GM12878 (cell line): ENCODE measurements at regions not wholly inside any gene's neighbourhood (a gene's known extent, or its start where the extent isn't known, plus 50 kb on each side); places are given as distances from the start of the nearest gene placed in this dataset.

Experiments
- ATAC-seq: fragments of 200-7000 bp; cut with Tn5 transposase; 3 replicates; pipeline ENCODE4 v1.9.1; 2020; ENCODE audit warnings: mild to moderate bottlenecking, moderate library complexity
- BruUV-seq: library from RNA; stranded (reverse); fragments of 400-500 nt; replicated peaks from 2 replicates; lab custom pipeline; 2021; lab: Mats Ljungman, UMichigan
- CTCF ChIA-PET: fragments of 300-600 bp; sonication (Branson Sonifier 250); formaldehyde crosslinking; extraction: SDS; loops from one replicate; lab custom pipeline; 2021; ENCODE audit warnings: inconsistent platforms; lab: Yijun Ruan, JAX
- POLR2A ChIA-PET: fragments of 350-600 bp; formaldehyde crosslinking; extraction: SDS; loops from one replicate; lab custom pipeline; 2021; ENCODE audit warnings: inconsistent platforms; lab: Charles Lee
- RAD21 ChIA-PET: fragments of 300-600 bp; sonication (Branson Sonifier 250); formaldehyde crosslinking; loops from one replicate; lab custom pipeline; 2023; ENCODE audit warnings: antibody characterized with exemption; ENCODE audit not compliant: unreplicated experiment; lab: Charles Lee
- SMC1A ChIA-PET: fragments of 300-600 bp; sonication (Branson Sonifier 250); formaldehyde crosslinking; loops from one replicate; lab custom pipeline; 2023; ENCODE audit not compliant: unreplicated experiment, uncharacterized antibody; lab: Charles Lee
- DNase-seq: peaks from one replicate; pipeline ENCODE4 v3.0.0-alpha.2; 2011; ENCODE audit warnings: low read depth, low spot score
- FAIRE-seq: peaks from 3 replicates; lab custom pipeline; 2011; peaks lifted over from hg19 to GRCh38; lab: Jason Lieb, UNC
- H2AFZ ChIP-seq: 2 replicates; pipeline ENCODE4 v1.6.0; 2011; ENCODE audit warnings: low read depth, low read length, control low read depth; ENCODE audit not compliant: control insufficient read depth
- H3K27ac ChIP-seq: 2 replicates; pipeline ENCODE4 v1.5.1; 2011; ENCODE audit warnings: control low read depth; ENCODE audit not compliant: control insufficient read depth, insufficient read depth
- H3K27me3 ChIP-seq, 2 experiments: replicated peaks in 1 of 2; 2 replicates each; pipeline versions ENCODE4 v1.6.0 to v1.6.1; 2011; ENCODE audit warnings: low read length in 1 of 2; ENCODE audit not compliant: control insufficient read depth in 2 of 2, insufficient read depth in 2 of 2
- H3K36me3 ChIP-seq, 2 experiments: 2 replicates each; pipeline ENCODE4 v1.5.1; 2011; ENCODE audit warnings: low read length in 1 of 2; ENCODE audit not compliant: control insufficient read depth in 2 of 2, insufficient read depth in 2 of 2
- H3K4me1 ChIP-seq: 2 replicates; pipeline ENCODE4 v1.6.1; 2011; ENCODE audit warnings: mild to moderate bottlenecking, low read length, moderate library complexity, mixed read lengths; ENCODE audit not compliant: control insufficient read depth, insufficient read depth
- H3K4me2 ChIP-seq: 2 replicates; pipeline ENCODE4 v1.6.0; 2011; ENCODE audit warnings: control low read depth; ENCODE audit not compliant: control insufficient read depth, insufficient read depth
- H3K4me3 ChIP-seq: fragments of 200-600 bp; sonication (generic); 2 replicates; pipeline ENCODE4 v1.5.1; 2016
- H3K79me2 ChIP-seq: 2 replicates; pipeline ENCODE4 v1.6.0; 2011; ENCODE audit warnings: low read length; ENCODE audit not compliant: control insufficient read depth, insufficient read depth
- H3K9ac ChIP-seq: 2 replicates; pipeline ENCODE4 v1.8.0; 2011; ENCODE audit warnings: low read length, control low read depth, mixed read lengths; ENCODE audit not compliant: control insufficient read depth, insufficient read depth
- H3K9me3 ChIP-seq: replicated peaks from 3 replicates; pipeline ENCODE4 v1.5.1; 2011; ENCODE audit warnings: mild to moderate bottlenecking, low read length; ENCODE audit not compliant: control insufficient read depth, insufficient read depth
- H4K20me1 ChIP-seq: 2 replicates; pipeline ENCODE4 v1.6.0; 2011; ENCODE audit not compliant: control insufficient read depth, insufficient read depth
- CEBPB ChIP-seq, 2 experiments: fragments of 150-350 bp in 1 of 2; IDR thresholded peaks; 2 replicates each; pipeline ENCODE4 v1.6.1; 2012 to 2014; ENCODE audit warnings: low read depth in 2 of 2, low read length in 2 of 2, borderline replicate concordance in 1 of 2, inconsistent platforms in 1 of 2
- EP300 ChIP-seq, 2 experiments: fragments of 150-350 bp in 1 of 2; IDR thresholded peaks; 2 replicates each; pipeline ENCODE4 v1.6.1; 2011 to 2012; ENCODE audit warnings: low read depth in 2 of 2, low read length in 2 of 2, borderline replicate concordance in 1 of 2, improper control_type of control experiment in 1 of 2, inconsistent platforms in 1 of 2; ENCODE audit not compliant: control insufficient read depth in 1 of 2
- ETV6 ChIP-seq, 2 experiments: fragments of 450-650 bp in 1 of 2; IDR thresholded peaks in 1 of 2; conservative IDR thresholded peaks in 1 of 2; 2 replicates each; pipeline ENCODE4 v1.6.1; 2014; ENCODE audit warnings: antibody characterized with exemption in 1 of 2, borderline replicate concordance in 1 of 2, low read depth in 1 of 2, mild to moderate bottlenecking in 1 of 2, moderate library complexity in 1 of 2
- FOXK2 ChIP-seq: fragments of 450-650 bp; IDR thresholded peaks from 2 replicates; pipeline ENCODE4 v1.6.1; 2017; ENCODE audit warnings: mild to moderate bottlenecking, moderate library complexity
- HCFC1 ChIP-seq: fragments of 150-350 bp; IDR thresholded peaks from 2 replicates; pipeline ENCODE4 v1.6.1; 2014; ENCODE audit warnings: low read length
- NR2F1 ChIP-seq: fragments of 450-650 bp; conservative IDR thresholded peaks from 2 replicates; pipeline ENCODE4 v1.6.1; 2017; ENCODE audit warnings: mild to moderate bottlenecking
- RBBP5 ChIP-seq: fragments of 200-600 bp; sonication (generic); conservative IDR thresholded peaks from 2 replicates; pipeline ENCODE4 v1.6.1; 2016
- SIN3A ChIP-seq: IDR thresholded peaks from 2 replicates; pipeline ENCODE4 v1.6.1; 2012; ENCODE audit warnings: low read depth, low read length, improper control_type of control experiment
- SREBF1 ChIP-seq: IDR thresholded peaks from 2 replicates; pipeline ENCODE4 v1.6.1; 2012; ENCODE audit warnings: mild to moderate bottlenecking, low read length
- SRF ChIP-seq, 2 experiments: IDR thresholded peaks; 2 replicates each; pipeline ENCODE4 v1.6.1; 2011; ENCODE audit warnings: low read depth in 2 of 2, low read length in 2 of 2, mild to moderate bottlenecking in 1 of 2, moderate library complexity in 1 of 2
- SUPT20H ChIP-seq: IDR thresholded peaks from 2 replicates; pipeline ENCODE4 v1.6.1; 2011; ENCODE audit warnings: low read depth, mild to moderate bottlenecking, low read length, moderate library complexity, borderline replicate concordance; ENCODE audit not compliant: control insufficient read depth
- WRNIP1 ChIP-seq: IDR thresholded peaks from 2 replicates; pipeline ENCODE4 v1.6.1; 2011; ENCODE audit warnings: low read depth, low read length, improper control_type of control experiment, borderline replicate concordance
- ZNF217 ChIP-seq: fragments of 450-650 bp; IDR thresholded peaks from 2 replicates; pipeline ENCODE4 v1.6.1; 2017; ENCODE audit warnings: antibody characterized with exemption, mild to moderate bottlenecking
- ZNF24 ChIP-seq: fragments of 450-650 bp; IDR thresholded peaks from 2 replicates; pipeline ENCODE4 v1.6.1; 2017; ENCODE audit warnings: antibody characterized with exemption, mild to moderate bottlenecking
- WGBS: methylation state at CpG from one replicate; pipeline ENCODE4 v1.1.6; 2016; ENCODE audit warnings: low lambda C conversion rate; ENCODE audit not compliant: insufficient replicate concordance, insufficient coverage; ENCODE audit errors: missing lambda C conversion rate; 5-methylcytosine and 5-hydroxymethylcytosine counted together
- in situ Hi-C: fragments of 300-500 bp; cut with MboI; formaldehyde crosslinking; loops from 9 replicates; pipeline ENCODE4 v1.14.3; 2018; ENCODE audit warnings: mixed read lengths
- intact Hi-C: fragments of 100-400 bp; cut with micrococcal nuclease; formaldehyde crosslinking; loops from one replicate; pipeline ENCODE4 v1.14.2; 2022; ENCODE audit not compliant: unreplicated experiment
- TF ChIP-seq, protein P1 (sequence below): IDR thresholded peaks from 2 replicates; pipeline ENCODE4 v1.6.1; 2012; ENCODE audit warnings: low read length, inconsistent platforms
- TF ChIP-seq, protein P2 (sequence below): fragments of 450-650 bp; IDR thresholded peaks from 2 replicates; pipeline ENCODE4 v1.6.1; 2018; ENCODE audit warnings: borderline replicate concordance, mild to moderate bottlenecking; ENCODE audit not compliant: partially characterized antibody

DNA sequence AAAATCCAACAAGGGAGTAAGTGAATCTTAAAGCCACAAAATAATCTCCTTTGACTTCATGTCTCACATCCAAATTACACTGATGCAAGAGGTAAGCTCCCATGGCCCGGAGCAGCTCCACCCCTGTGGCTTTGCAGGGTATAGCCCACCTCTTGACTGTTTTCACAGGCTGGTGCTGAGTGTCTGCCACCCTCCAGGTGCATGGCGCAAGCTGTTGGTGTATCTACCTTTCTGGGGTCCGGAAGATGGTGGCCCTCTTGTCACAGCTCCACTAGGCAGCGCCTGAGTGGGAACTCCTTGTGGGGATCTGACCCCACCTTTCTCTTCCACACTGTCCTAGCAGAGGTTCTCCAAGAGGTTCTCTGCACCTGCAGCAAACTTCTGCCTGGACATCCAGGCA is 1051.1 kb upstream of the CDH6 start:
- ChIA-PET RAD21 (no interaction called here), CTCF (no interaction called here), SMC1A (no interaction called here), POLR2A (no interaction called here)
- Histone ChIP-seq H3K4me3 (no peak overlapping the region), H3K36me3 (no peaks in the 10 kb centered on the region), H3K9me3 (no peaks in the 10 kb centered on the region), H3K4me2 (no peak overlapping the region), H2AFZ (no peak overlapping the region), H4K20me1 (no peaks in the 10 kb centered on the region), H3K27ac (no peak overlapping the region), H3K27me3 (no peaks in the 10 kb centered on the region), H3K9ac (no peak overlapping the region), H3K4me1 (no peaks in the 10 kb centered on the region), H3K79me2 (no peaks in the 10 kb centered on the region)
- 14% methylated on average over 4 of the region's 4 CpGs for WGBS
- intact Hi-C loops (no loop called here), in situ Hi-C loops (no loop called here)
- BruUV-seq: no TSS peak
- ATAC-seq: no peak
- no peak for TF ChIP-seq ZNF24
- no peak for TF ChIP-seq SUPT20H
- TF ChIP-seq FOXK2: no peak
- TF ChIP-seq EP300 (IDR thresholded peaks at IDR 0.05; ENCODE audit: borderline replicate concordance in 1 of 2, control insufficient read depth in 1 of 2, low read depth in 2 of 2, low read length in 2 of 2): no peak
- TF ChIP-seq ETV6 (conservative IDR thresholded peaks at IDR 0.05 in 1 of 2, IDR thresholded peaks at IDR 0.05 in 1 of 2; ENCODE audit: borderline replicate concordance in 1 of 2, low read depth in 1 of 2): no peak
- no peak for TF ChIP-seq NR2F1
- TF ChIP-seq RBBP5: no peak
- no peak for TF ChIP-seq SRF (IDR thresholded peaks at IDR 0.05; ENCODE audit: low read depth in 2 of 2, low read length in 2 of 2)
- no peak for DNase-seq
- no peak for FAIRE-seq

DNA sequence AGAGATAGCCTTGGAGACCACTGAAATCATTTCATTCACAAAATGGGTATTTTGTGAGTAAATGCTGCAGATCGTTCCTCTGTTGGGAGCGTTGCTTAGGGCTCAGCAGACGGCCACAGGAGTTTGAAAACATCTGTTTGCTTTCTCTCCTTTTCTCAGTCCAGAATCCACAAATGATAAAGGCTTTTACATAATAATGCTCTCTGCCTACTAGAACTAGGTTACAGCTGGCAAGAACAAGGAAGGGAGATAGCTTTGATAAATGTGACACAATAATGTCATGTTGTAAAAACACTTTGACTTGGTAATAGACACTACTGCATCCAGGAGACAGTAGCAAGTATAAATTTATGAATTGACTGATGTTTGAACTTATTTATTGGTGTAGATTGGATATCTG is 1072.4 kb upstream of the CDH6 start:
- ATAC-seq: no peak
- in situ Hi-C loops: no loop called here
- no peak for TF ChIP-seq SREBF1
- TF ChIP-seq CEBPB (IDR thresholded peaks at IDR 0.05; ENCODE audit: borderline replicate concordance in 1 of 2, low read depth in 2 of 2, low read length in 2 of 2): no peak
- TF ChIP-seq, protein P1, sequence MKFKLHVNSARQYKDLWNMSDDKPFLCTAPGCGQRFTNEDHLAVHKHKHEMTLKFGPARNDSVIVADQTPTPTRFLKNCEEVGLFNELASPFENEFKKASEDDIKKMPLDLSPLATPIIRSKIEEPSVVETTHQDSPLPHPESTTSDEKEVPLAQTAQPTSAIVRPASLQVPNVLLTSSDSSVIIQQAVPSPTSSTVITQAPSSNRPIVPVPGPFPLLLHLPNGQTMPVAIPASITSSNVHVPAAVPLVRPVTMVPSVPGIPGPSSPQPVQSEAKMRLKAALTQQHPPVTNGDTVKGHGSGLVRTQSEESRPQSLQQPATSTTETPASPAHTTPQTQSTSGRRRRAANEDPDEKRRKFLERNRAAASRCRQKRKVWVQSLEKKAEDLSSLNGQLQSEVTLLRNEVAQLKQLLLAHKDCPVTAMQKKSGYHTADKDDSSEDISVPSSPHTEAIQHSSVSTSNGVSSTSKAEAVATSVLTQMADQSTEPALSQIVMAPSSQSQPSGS: no peak
- no peak for TF ChIP-seq ETV6 (conservative IDR thresholded peaks at IDR 0.05 in 1 of 2, IDR thresholded peaks at IDR 0.05 in 1 of 2; ENCODE audit: borderline replicate concordance in 1 of 2, low read depth in 1 of 2)
- no peak for TF ChIP-seq SIN3A
- TF ChIP-seq, protein P2, sequence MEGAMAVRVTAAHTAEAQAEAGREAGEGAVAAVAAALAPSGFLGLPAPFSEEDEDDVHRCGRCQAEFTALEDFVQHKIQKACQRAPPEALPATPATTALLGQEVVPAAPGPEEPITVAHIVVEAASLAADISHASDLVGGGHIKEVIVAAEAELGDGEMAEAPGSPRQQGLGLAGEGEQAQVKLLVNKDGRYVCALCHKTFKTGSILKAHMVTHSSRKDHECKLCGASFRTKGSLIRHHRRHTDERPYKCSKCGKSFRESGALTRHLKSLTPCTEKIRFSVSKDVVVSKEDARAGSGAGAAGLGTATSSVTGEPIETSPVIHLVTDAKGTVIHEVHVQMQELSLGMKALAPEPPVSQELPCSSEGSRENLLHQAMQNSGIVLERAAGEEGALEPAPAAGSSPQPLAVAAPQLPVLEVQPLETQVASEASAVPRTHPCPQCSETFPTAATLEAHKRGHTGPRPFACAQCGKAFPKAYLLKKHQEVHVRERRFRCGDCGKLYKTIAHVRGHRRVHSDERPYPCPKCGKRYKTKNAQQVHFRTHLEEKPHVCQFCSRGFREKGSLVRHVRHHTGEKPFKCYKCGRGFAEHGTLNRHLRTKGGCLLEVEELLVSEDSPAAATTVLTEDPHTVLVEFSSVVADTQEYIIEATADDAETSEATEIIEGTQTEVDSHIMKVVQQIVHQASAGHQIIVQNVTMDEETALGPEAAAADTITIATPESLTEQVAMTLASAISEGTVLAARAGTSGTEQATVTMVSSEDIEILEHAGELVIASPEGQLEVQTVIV: no peak
- no peak for TF ChIP-seq ZNF217
- TF ChIP-seq HCFC1: no peak
- no peak for TF ChIP-seq WRNIP1

More for the DNA sequence above, 1072.4 kb upstream of the CDH6 start:
- POLR2A ChIA-PET: no interaction called here
- CTCF ChIA-PET: no interaction called here
- no peaks in the 10 kb centered on the region for H3K27me3 ChIP-seq
- no peak overlapping the region for H2AFZ ChIP-seq
- no peak overlapping the region for H3K4me2 ChIP-seq
- DNase-seq: no peak
- no peak overlapping the region for H3K4me3 ChIP-seq
- no peaks in the 10 kb centered on the region for H3K36me3 ChIP-seq
- intact Hi-C loops: no loop called here
- no peaks in the 10 kb centered on the region for H4K20me1 ChIP-seq
- no peaks in the 10 kb centered on the region for H3K9me3 ChIP-seq
- no peak for FAIRE-seq
- SMC1A ChIA-PET: no interaction called here
- no peaks in the 10 kb centered on the region for H3K79me2 ChIP-seq
- RAD21 ChIA-PET: no interaction called here
- 15% methylated on average over 3 of the region's 3 CpGs for WGBS
- BruUV-seq: no TSS peak
- no peak overlapping the region for H3K9ac ChIP-seq
- H3K27ac ChIP-seq: no peak overlapping the region
- H3K4me1 ChIP-seq: no peaks in the 10 kb centered on the region
